ENCODE measurements at regions not wholly inside any gene's neighbourhood (a gene's known extent, or its start where the extent isn't known, plus 50 kb on each side); places are given as distances from the start of the nearest gene placed in this dataset.

DNA sequence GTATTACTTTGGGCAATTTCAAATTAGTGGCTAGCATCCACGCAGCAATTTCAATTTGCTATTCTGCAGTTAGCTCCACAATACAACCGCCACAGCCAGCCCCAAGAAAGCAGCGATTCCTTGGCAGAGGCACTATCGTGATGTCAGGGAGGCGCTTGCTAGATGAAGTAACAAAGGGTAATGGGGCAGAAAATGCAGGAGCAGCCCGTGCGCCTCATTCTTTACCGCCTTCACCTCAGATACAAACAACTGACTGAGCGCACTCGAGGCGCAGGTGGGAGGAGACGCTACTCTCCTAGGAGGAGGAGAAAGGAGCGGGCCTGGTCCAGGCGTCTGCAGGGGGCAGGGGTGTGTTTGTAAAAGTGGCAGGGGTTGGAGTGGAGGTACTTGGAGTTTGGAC is 76.9 kb upstream of the ASB18 start:
- Histone ChIP-seq H3K4me1 (no peaks in the 10 kb centered on the region), H3K4me3 (ENCODE audit: low read depth, low read length) (no peak overlapping the region)

GRCh38 chr2:236341721-236342120 is 77.5 kb upstream of the ASB18 start:
- Histone ChIP-seq H3K27me3 (peaks cover 4% of the 10 kb centered on the region; the same call in 1 of the 2 replicates), H3K36me3 (no peaks in the 10 kb centered on the region), H3K9me3 (no peaks in the 10 kb centered on the region), H3K4me1 (no peaks in the 10 kb centered on the region), H3K4me3 (ENCODE audit: low read depth, low read length) (no peak overlapping the region)
- TF ChIP-seq CTCF (IDR thresholded peaks at IDR 0.05; ENCODE audit: low read depth, low read length): no peak
- no peak for DNase-seq

More for the DNA sequence above, 76.9 kb upstream of the ASB18 start:
- no peak for DNase-seq
- no peak for TF ChIP-seq CTCF (IDR thresholded peaks at IDR 0.05; ENCODE audit: low read depth, low read length)
- Histone ChIP-seq H3K36me3 (no peaks in the 10 kb centered on the region), H3K27me3 (peaks cover 4% of the 10 kb centered on the region; the same call in 1 of the 2 replicates), H3K9me3 (no peaks in the 10 kb centered on the region)

- Histone ChIP-seq H3K9me3 (no peaks in the 10 kb centered on the region), H3K36me3 (no peaks in the 10 kb centered on the region), H3K4me1 (no peaks in the 10 kb centered on the region), H3K27me3 (peaks cover 4% of the 10 kb centered on the region; the same call in 1 of the 2 replicates), H3K4me3 (ENCODE audit: low read depth, low read length) (no peak overlapping the region)
- DNase-seq: no peak
- TF ChIP-seq CTCF (IDR thresholded peaks at IDR 0.05; ENCODE audit: low read depth, low read length): no peak
Observed at GRCh38 chr2:236342507-236342906, 78.3 kb upstream of the ASB18 start.

GRCh38 chr2:236342951-236343350 is 78.7 kb upstream of the ASB18 start:
- H3K27me3 ChIP-seq: peaks cover 4% of the 10 kb centered on the region
- no peak for DNase-seq
- H3K4me3 ChIP-seq (ENCODE audit: low read depth, low read length): no peak overlapping the region
- no peaks in the 10 kb centered on the region for H3K4me1 ChIP-seq
- H3K36me3 ChIP-seq: no peaks in the 10 kb centered on the region
- TF ChIP-seq CTCF (IDR thresholded peaks at IDR 0.05; ENCODE audit: low read depth, low read length): no peak
- no peaks in the 10 kb centered on the region for H3K9me3 ChIP-seq

GRCh38 chr2:236343400-236344161 is 79.4 kb upstream of the ASB18 start:
- no peaks in the 10 kb centered on the region for H3K36me3 ChIP-seq
- DNase-seq: peak; percentile 45
- H3K4me1 ChIP-seq: no peaks in the 10 kb centered on the region
- H3K27me3 ChIP-seq: peaks cover 10% of the 10 kb centered on the region
- no peak overlapping the region for H3K4me3 ChIP-seq (ENCODE audit: low read depth, low read length)
- TF ChIP-seq CTCF (IDR thresholded peaks at IDR 0.05; ENCODE audit: low read depth, low read length): peak; percentile 83
- no peaks in the 10 kb centered on the region for H3K9me3 ChIP-seq

- Histone ChIP-seq H3K36me3 (no peaks in the 10 kb centered on the region), H3K4me1 (no peaks in the 10 kb centered on the region), H3K9me3 (no peaks in the 10 kb centered on the region), H3K4me3 (ENCODE audit: low read depth, low read length) (no peak overlapping the region), H3K27me3 (peaks cover 15% of the 10 kb centered on the region)
- no peak for DNase-seq
- no peak for TF ChIP-seq CTCF (IDR thresholded peaks at IDR 0.05; ENCODE audit: low read depth, low read length)
Observed at GRCh38 chr2:236344446-236344845, 80.2 kb upstream of the ASB18 start.

Data from BE2C (cell line).